BE2C (cell line): ENCODE measurements at regions not wholly inside any gene's neighbourhood (a gene's known extent, or its start where the extent isn't known, plus 50 kb on each side); places are given as distances from the start of the nearest gene placed in this dataset.
A peak's percentile ranks its signal among the peaks of the same experiment; 100 is the strongest.

ENCODE experiments used
- DNase-seq: peaks from one replicate; pipeline ENCODE4 v3.0.0-alpha.2; 2020
- H3K27me3 ChIP-seq: fragments of 250-450 bp; sonication (Bioruptor Pico); 2 replicates; pipeline ENCODE4 v1.5.1; 2020; ENCODE audit warnings: mild to moderate bottlenecking
- H3K36me3 ChIP-seq: fragments of 250-450 bp; sonication (Bioruptor Pico); 2 replicates; pipeline ENCODE4 v1.5.1; 2020; ENCODE audit warnings: mild to moderate bottlenecking
- H3K4me1 ChIP-seq: fragments of 250-450 bp; sonication (Bioruptor Pico); 2 replicates; pipeline ENCODE4 v1.5.1; 2020
- H3K4me3 ChIP-seq: 2 replicates; pipeline ENCODE4 v1.5.1; 2011; ENCODE audit warnings: low read depth, low read length
- H3K9me3 ChIP-seq: fragments of 250-450 bp; sonication (Bioruptor Pico); 2 replicates; pipeline ENCODE4 v1.5.1; 2020
- CTCF ChIP-seq: IDR thresholded peaks from 2 replicates; pipeline ENCODE4 v1.5.1; 2012; ENCODE audit warnings: mild to moderate bottlenecking, low read depth, low read length

GRCh38 chr13:73943137-73943964 lies 190.9 kb downstream of the KLF12 start:
- TF ChIP-seq CTCF: no peak
- Histone ChIP-seq H3K4me1 (peaks cover 12% of the 10 kb centered on the region), H3K36me3 (no peaks in the 10 kb centered on the region), H3K27me3 (no peaks in the 10 kb centered on the region), H3K4me3 (no peak overlapping the region), H3K9me3 (no peaks in the 10 kb centered on the region)
- DNase-seq: peak; percentile 14

DNA sequence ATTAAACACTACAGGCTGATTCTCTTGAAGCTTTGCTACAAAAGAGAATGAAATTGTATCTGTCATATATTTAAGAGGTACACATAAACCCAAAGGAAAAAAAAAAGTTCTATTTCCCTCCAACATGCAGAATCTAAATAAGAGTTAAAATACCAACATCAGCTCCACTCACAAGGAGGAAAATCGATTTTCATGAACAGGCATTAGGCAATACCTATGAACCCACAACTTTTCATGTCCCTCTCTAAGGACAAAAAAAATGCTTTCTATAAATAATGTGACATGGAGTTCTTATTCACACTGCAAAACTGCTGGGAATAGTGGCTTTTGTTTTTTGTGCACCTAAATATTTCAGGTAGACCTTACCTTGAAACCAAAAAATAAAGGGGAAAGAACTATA lies 192.5 kb downstream of the KLF12 start:
- no peak overlapping the region for H3K4me3 ChIP-seq
- no peaks in the 10 kb centered on the region for H3K36me3 ChIP-seq
- DNase-seq: no peak
- no peak for TF ChIP-seq CTCF
- H3K27me3 ChIP-seq: no peaks in the 10 kb centered on the region
- H3K9me3 ChIP-seq: no peaks in the 10 kb centered on the region
- H3K4me1 ChIP-seq: peaks cover 14% of the 10 kb centered on the region

- no peak for DNase-seq
- Histone ChIP-seq H3K9me3 (no peaks in the 10 kb centered on the region), H3K27me3 (no peaks in the 10 kb centered on the region), H3K4me1 (peaks cover 7% of the 10 kb centered on the region), H3K36me3 (no peaks in the 10 kb centered on the region), H3K4me3 (no peak overlapping the region)
- TF ChIP-seq CTCF: no peak
Measured at GRCh38 chr13:73940098-73940497, 194.1 kb downstream of the KLF12 start.

- DNase-seq: no peak
- Histone ChIP-seq H3K4me3 (no peak overlapping the region), H3K4me1 (peaks cover 7% of the 10 kb centered on the region), H3K36me3 (no peaks in the 10 kb centered on the region), H3K9me3 (no peaks in the 10 kb centered on the region), H3K27me3 (no peaks in the 10 kb centered on the region)
- no peak for TF ChIP-seq CTCF
Measured at GRCh38 chr13:73939603-73940002, 194.6 kb downstream of the KLF12 start.

DNA sequence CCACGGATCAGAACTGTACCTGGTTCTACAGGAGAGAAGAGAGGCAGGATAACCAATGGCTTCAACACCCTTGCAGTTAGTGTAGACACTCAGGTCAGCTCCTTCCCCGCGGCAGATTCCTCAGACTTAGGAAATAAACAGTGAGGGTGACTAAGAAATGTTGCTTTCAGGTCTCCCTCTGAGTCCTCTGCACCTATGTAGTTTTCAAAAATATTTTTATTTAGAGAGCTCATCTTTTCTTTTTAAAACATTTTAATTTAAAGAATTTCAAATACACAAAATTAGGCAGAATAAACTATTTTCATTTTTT lies 195.2 kb downstream of the KLF12 start:
- H3K36me3 ChIP-seq: no peaks in the 10 kb centered on the region

More for the DNA sequence above, 195.2 kb downstream of the KLF12 start:
- Histone ChIP-seq H3K4me3 (no peak overlapping the region), H3K4me1 (peaks cover 7% of the 10 kb centered on the region), H3K27me3 (no peaks in the 10 kb centered on the region), H3K9me3 (no peaks in the 10 kb centered on the region)
- no peak for TF ChIP-seq CTCF
- DNase-seq: no peak
